ENCODE measurements at regions not wholly inside any gene's neighbourhood (a gene's known extent, or its start where the extent isn't known, plus 50 kb on each side); places are given as distances from the start of the nearest gene placed in this dataset.

DNA sequence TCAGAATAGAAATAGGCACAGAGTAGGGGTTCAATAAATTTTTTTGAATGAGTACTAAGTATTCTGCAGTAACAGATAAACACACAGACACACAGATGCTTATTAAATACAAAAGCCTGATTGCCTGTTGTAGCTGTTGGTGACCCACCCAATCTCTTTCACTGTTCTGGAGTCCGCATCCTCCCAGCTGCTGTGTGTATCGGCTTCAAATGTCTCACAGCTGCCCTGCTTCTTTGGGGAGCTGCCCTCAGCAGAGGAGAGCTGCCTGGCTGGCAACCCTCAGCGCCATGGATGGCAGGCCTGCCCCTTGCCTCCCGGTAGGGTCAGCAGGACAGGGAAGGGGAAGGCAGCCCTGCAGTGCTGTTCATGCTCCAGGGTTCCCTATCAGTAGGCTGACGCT, 50.5 kb upstream of the PRNP start:
- H3K36me3 ChIP-seq = no peaks in the 10 kb centered on the region
- H3K27me3 ChIP-seq = no peaks in the 10 kb centered on the region
- no peaks in the 10 kb centered on the region for H3K9me3 ChIP-seq
- no peak for DNase-seq (ENCODE audit: low spot score in 2 of 2)
- TF ChIP-seq POLR2AphosphoS5 (IDR thresholded peaks at IDR 0.05) (no peak), POLR2A (IDR thresholded peaks at IDR 0.05) (no peak)
- TF ChIP-seq, protein P1, sequence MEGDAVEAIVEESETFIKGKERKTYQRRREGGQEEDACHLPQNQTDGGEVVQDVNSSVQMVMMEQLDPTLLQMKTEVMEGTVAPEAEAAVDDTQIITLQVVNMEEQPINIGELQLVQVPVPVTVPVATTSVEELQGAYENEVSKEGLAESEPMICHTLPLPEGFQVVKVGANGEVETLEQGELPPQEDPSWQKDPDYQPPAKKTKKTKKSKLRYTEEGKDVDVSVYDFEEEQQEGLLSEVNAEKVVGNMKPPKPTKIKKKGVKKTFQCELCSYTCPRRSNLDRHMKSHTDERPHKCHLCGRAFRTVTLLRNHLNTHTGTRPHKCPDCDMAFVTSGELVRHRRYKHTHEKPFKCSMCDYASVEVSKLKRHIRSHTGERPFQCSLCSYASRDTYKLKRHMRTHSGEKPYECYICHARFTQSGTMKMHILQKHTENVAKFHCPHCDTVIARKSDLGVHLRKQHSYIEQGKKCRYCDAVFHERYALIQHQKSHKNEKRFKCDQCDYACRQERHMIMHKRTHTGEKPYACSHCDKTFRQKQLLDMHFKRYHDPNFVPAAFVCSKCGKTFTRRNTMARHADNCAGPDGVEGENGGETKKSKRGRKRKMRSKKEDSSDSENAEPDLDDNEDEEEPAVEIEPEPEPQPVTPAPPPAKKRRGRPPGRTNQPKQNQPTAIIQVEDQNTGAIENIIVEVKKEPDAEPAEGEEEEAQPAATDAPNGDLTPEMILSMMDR (IDR thresholded peaks at IDR 0.05) = no peak
- no peak overlapping the region for H3K27ac ChIP-seq
- intact Hi-C loops (cut with DNase I; ENCODE audit: low total_unique reads) = no loop called here
- no peak overlapping the region for H3K4me3 ChIP-seq
- no peaks in the 10 kb centered on the region for H3K4me1 ChIP-seq

DNA sequence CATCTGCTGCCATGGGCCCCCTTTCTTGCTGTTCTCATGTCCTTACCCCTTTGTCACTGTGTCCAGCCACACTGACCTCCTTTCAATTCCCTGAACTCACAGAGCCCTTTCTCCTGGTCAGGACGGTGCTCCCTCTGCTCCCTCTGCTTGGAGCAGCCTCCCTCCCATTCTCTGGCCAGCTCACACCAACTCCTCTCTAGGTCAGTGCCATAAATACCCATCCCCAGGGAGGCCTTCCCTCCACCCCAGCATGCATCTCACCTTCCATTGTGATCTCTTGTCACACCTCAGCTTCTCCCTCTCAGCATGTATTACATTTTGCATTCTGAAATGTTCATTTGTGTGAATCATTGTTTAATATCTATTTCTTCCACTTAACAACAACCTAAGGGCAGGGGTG, 50.9 kb upstream of the PRNP start:
- intact Hi-C loops (cut with DNase I; ENCODE audit: low total_unique reads) = no loop called here
- no peaks in the 10 kb centered on the region for H3K36me3 ChIP-seq
- no peaks in the 10 kb centered on the region for H3K4me1 ChIP-seq
- H3K27me3 ChIP-seq = no peaks in the 10 kb centered on the region
- no peak overlapping the region for H3K4me3 ChIP-seq
- H3K27ac ChIP-seq = no peak overlapping the region
- DNase-seq (ENCODE audit: low spot score in 2 of 2) = no peak
- TF ChIP-seq POLR2AphosphoS5 (IDR thresholded peaks at IDR 0.05) (no peak), POLR2A (IDR thresholded peaks at IDR 0.05) (no peak)
- TF ChIP-seq, protein P1 (IDR thresholded peaks at IDR 0.05) = no peak
- no peaks in the 10 kb centered on the region for H3K9me3 ChIP-seq

DNA sequence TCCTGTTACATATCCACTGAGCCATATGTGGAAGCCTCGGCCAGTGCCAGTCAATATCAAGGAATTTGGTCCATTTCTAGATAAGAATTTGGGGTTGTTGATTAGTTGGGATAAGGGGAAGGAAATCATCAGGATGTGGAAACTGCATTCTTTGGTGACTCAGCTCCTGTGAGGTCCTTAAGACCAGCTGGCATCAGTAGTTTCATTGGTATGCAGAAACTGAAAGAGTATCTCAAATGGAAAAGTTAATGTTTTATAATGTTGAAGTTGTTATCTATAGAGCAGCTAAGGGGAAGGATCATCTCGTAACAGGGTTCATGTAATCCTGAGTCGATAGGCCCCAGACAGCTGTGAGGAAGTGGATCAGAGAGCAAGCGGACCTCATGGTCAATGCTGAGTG, 52.5 kb upstream of the PRNP start:
- no peak for DNase-seq (ENCODE audit: low spot score in 2 of 2)
- H3K27ac ChIP-seq = no peak overlapping the region
- no peaks in the 10 kb centered on the region for H3K27me3 ChIP-seq
- H3K9me3 ChIP-seq = no peaks in the 10 kb centered on the region
- intact Hi-C loops (cut with DNase I; ENCODE audit: low total_unique reads) = no loop called here
- TF ChIP-seq POLR2AphosphoS5 (IDR thresholded peaks at IDR 0.05) (no peak), POLR2A (IDR thresholded peaks at IDR 0.05) (no peak)
- TF ChIP-seq, protein P1 (IDR thresholded peaks at IDR 0.05) = no peak
- no peak overlapping the region for H3K4me3 ChIP-seq
- H3K36me3 ChIP-seq = no peaks in the 10 kb centered on the region
- no peaks in the 10 kb centered on the region for H3K4me1 ChIP-seq

DNA sequence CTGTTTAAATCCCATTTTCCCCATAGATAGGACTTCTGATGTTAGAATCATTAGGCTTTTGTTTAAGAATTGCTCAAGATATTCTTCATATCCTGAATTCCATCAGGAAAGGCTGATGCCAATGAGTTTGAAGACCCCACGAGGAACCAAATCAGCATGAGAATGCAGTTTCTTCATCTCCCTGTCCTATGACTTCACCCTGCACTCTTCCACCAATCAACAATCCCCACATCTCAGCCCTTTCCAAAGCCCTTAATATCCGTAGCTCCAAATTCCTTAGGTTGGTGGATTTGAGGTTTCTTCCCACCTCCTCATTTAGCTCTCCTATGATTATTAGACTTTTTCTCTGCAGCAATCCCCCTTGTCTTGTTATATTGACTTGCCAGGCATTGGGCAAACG, 52.9 kb upstream of the PRNP start:
- no peaks in the 10 kb centered on the region for H3K36me3 ChIP-seq
- no peak for DNase-seq (ENCODE audit: low spot score in 2 of 2)
- H3K27me3 ChIP-seq = no peaks in the 10 kb centered on the region
- no peak overlapping the region for H3K4me3 ChIP-seq
- intact Hi-C loops (cut with DNase I; ENCODE audit: low total_unique reads) = no loop called here
- H3K4me1 ChIP-seq = no peaks in the 10 kb centered on the region
- TF ChIP-seq POLR2AphosphoS5 (IDR thresholded peaks at IDR 0.05) = no peak
- no peak overlapping the region for H3K27ac ChIP-seq
- H3K9me3 ChIP-seq = no peaks in the 10 kb centered on the region

DNA sequence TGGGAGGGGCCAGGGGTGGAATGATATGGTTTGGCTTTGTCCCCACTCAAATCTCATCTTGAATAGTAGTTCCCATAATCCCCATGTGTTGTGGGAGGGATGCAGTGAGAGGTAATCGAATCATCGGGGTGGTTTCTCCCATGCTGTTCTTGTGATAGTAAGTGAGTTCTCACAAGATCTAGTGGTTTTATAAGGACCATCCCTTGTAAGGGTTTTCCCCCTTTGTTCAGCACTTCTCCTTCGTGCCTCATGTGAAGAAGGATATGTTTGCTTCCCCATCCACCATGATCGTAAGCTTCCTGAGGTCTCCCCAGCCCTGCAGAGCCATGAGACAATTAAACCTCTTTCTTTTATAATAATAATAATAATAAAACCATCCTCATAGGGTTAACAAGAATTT, 53.4 kb upstream of the PRNP start:
- H3K9me3 ChIP-seq = no peaks in the 10 kb centered on the region
- TF ChIP-seq, protein P1 (IDR thresholded peaks at IDR 0.05) = no peak
- TF ChIP-seq POLR2AphosphoS5 (IDR thresholded peaks at IDR 0.05) = no peak
- TF ChIP-seq POLR2A (IDR thresholded peaks at IDR 0.05) = no peak
- intact Hi-C loops (cut with DNase I; ENCODE audit: low total_unique reads) = no loop called here

DNA sequence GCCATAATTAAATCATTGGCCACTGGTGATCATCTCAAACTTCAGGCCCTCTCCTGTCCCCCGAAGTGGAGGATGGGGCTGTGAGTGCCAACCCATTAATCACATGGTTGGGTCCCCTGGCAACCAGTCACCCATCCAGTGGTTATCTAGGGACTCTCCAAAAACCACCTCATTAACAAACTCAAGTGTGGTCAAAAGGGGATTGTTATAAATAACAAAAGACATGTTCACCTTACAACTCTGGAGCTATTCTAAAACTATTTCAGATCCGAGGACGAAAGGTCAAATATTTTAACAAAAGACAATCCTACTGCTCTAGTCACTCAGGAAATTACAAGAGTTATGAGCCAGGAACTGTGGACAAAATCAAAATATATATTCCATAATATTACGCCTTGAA, 60.0 kb upstream of the PRNP start:
- peaks cover 0 to 3% of the 10 kb centered on the region in 2 donors for H3K9me3 ChIP-seq
- no peaks in the 10 kb centered on the region for H3K4me1 ChIP-seq
- intact Hi-C loops (cut with DNase I; ENCODE audit: low total_unique reads) = no loop called here
- no peak overlapping the region for H3K27ac ChIP-seq
- no peaks in the 10 kb centered on the region for H3K27me3 ChIP-seq
- TF ChIP-seq POLR2A (IDR thresholded peaks at IDR 0.05) = no peak
- TF ChIP-seq, protein P1 (IDR thresholded peaks at IDR 0.05) = no peak
- TF ChIP-seq POLR2AphosphoS5 (IDR thresholded peaks at IDR 0.05) = no peak
- H3K36me3 ChIP-seq = no peaks in the 10 kb centered on the region
- DNase-seq (ENCODE audit: low spot score in 2 of 2) = no peak
- no peak overlapping the region for H3K4me3 ChIP-seq

More for the DNA sequence above, 53.4 kb upstream of the PRNP start:
- Histone ChIP-seq H3K27ac (no peak overlapping the region), H3K4me1 (no peaks in the 10 kb centered on the region), H3K27me3 (no peaks in the 10 kb centered on the region), H3K36me3 (no peaks in the 10 kb centered on the region), H3K4me3 (no peak overlapping the region)
- no peak for DNase-seq (ENCODE audit: low spot score in 2 of 2)
